Adrenal gland (tissue), 9 donors: ENCODE measurements at regions not wholly inside any gene's neighbourhood (a gene's known extent, or its start where the extent isn't known, plus 50 kb on each side); places are given as distances from the start of the nearest gene placed in this dataset.
"Not testable (repeated sequence)": the region's sequence is repeated elsewhere in the genome, so short reads cannot be mapped to it uniquely, and the experiment has no call there.

Experiments
- DNase-seq, 7 donors: peaks; one replicate each; pipeline ENCODE4 v3.0.0-alpha.2; 2019 to 2020
- H3K27ac ChIP-seq, 5 donors: fragments of 200-600 bp; sonication (generic) in 4 of 5; 1 replicate in 3 of 5; 2 replicates in 2 of 5; pipeline versions ENCODE4 v1.5.1 to v1.8.0; 2016 to 2020; ENCODE audit warnings: mild to moderate bottlenecking in 1 of 5
- H3K27me3 ChIP-seq: fragments of 200-600 bp; 2 replicates; pipeline ENCODE4 v1.8.0; 2021
- H3K36me3 ChIP-seq, 2 donors: fragments of 200-600 bp; replicated peaks in 1 of 2; 1 replicate in 1 of 2; 2 replicates in 1 of 2; pipeline versions ENCODE4 v1.5.1 to v1.8.0; 2018 to 2022
- H3K4me1 ChIP-seq, 2 donors: fragments of 200-600 bp; replicated peaks in 1 of 2; 1 replicate in 1 of 2; 2 replicates in 1 of 2; pipeline versions ENCODE4 v1.5.1 to v1.8.0; 2018 to 2021
- H3K4me3 ChIP-seq, 4 donors: fragments of 200-600 bp; sonication (generic) in 3 of 4; one replicate each; pipeline ENCODE4 v1.5.1; 2016 to 2018
- H3K9me3 ChIP-seq, 3 donors: fragments of 200-600 bp; sonication (generic) in 1 of 3; replicated peaks in 1 of 3; 1 replicate in 2 of 3; 2 replicates in 1 of 3; pipeline versions ENCODE4 v1.5.1 to v1.8.0; 2016 to 2021
- WGBS, 4 donors: extraction: QIAGEN DNeasy Blood & Tissue Kit in 2 of 4; methylation state at CpG; one replicate each; pipeline versions ENCODE4 v1.1.5 to v1.1.7; 2013 to 2017; 5-methylcytosine and 5-hydroxymethylcytosine counted together
- intact Hi-C, 2 donors: fragments of 100-400 bp; cut with DNase I; formaldehyde crosslinking; loops; one replicate each; pipeline versions ENCODE4 v1.14.1 to v1.15.0; 2022 to 2023
- donor health status: healthy with polysubstance abuse.
- donor health status: Bipolar disorder and iron deficiency.
- donor health status: DM: yes; HTN: yes; CAD: no.
- donor health status: DM: no; HTN: no; CAD: no.
- donor health status: DM: no; HTN: no; CAD: no.

GRCh38 chr1:243074224-243074623 is 180.9 kb downstream of the CEP170 start:
- 77 to 88% (median 84%) methylated on average over 1 of the region's 5 CpGs for WGBS, 4 donors
- H3K36me3 ChIP-seq, H3K27me3 ChIP-seq: not testable (repeated sequence)

GRCh38 chr1:243067056-243067455 is 188.0 kb downstream of the CEP170 start:
- H3K4me3 ChIP-seq, H3K36me3 ChIP-seq, H3K27me3 ChIP-seq, H3K4me1 ChIP-seq, H3K27ac ChIP-seq, intact Hi-C loops, DNase-seq, H3K9me3 ChIP-seq: not testable (repeated sequence)
- 80 to 100% (median 89%) methylated on average over 1 to 6 of the region's 7 CpGs for WGBS, 4 donors

More at GRCh38 chr1:243074224-243074623, 180.9 kb downstream of the CEP170 start:
- H3K4me3 ChIP-seq, H3K27ac ChIP-seq, DNase-seq, H3K9me3 ChIP-seq, intact Hi-C loops, H3K4me1 ChIP-seq: not testable (repeated sequence)

DNA sequence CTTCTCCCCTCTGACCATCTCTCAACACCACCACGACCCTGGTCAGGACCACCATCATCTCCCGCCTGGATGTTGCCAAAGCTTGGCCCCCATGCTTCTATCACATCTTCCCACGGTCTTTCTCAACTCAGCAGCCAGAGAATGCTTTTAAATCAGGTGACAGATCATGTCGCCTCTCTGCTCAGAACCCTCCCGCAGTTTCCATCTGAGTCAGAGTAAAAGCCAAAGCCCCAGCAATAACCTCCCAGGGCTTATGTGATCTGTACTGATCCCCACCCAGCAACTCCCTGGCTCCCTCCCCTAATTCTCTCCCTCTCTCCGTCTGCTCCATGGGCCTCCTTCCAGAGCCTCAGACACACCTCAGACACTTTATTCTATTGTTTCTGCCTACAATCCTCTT is 193.1 kb downstream of the CEP170 start:
- H3K27ac ChIP-seq = not testable (repeated sequence)

GRCh38 chr1:243055510-243055909 is 199.6 kb downstream of the CEP170 start:
- H3K4me3 ChIP-seq, H3K36me3 ChIP-seq, H3K9me3 ChIP-seq, H3K27ac ChIP-seq, H3K27me3 ChIP-seq, DNase-seq, H3K4me1 ChIP-seq, intact Hi-C loops: not testable (repeated sequence)
- 96 to 98% (median 97%) methylated on average over 21 to 22 of the region's 22 CpGs for WGBS, 4 donors

More for the DNA sequence above, 193.1 kb downstream of the CEP170 start:
- intact Hi-C loops, DNase-seq, H3K36me3 ChIP-seq, H3K27me3 ChIP-seq, H3K4me1 ChIP-seq, H3K4me3 ChIP-seq, H3K9me3 ChIP-seq: not testable (repeated sequence)
- WGBS, 4 donors = 49 to 82% (median 67%) methylated on average over 3 to 4 of the region's 6 CpGs

DNA sequence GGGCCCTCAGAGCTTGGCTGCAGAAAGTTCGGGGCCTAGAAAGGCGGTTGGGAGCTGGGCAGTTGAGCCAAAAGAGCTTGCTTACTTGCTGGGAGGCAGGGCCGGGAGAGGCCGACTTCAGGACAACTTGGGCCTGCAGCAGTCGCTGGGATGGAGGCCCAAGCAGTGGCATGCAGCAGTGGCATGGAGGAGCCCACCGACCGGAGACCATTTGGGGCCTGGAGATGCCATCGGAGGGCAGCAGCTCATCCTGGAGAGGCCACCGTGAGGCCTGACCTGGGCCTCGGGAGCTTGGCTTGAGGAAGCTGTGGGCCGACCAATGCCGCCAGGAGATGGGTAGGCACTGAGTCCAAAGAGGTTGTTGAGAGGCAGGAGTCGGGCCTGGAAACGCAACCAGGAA is 200.0 kb downstream of the CEP170 start:
- DNase-seq, H3K4me1 ChIP-seq, H3K27me3 ChIP-seq, H3K27ac ChIP-seq, intact Hi-C loops, H3K9me3 ChIP-seq, H3K4me3 ChIP-seq, H3K36me3 ChIP-seq: not testable (repeated sequence)
- 88 to 100% (median 97%) methylated on average over 10 to 14 of the region's 14 CpGs for WGBS, 4 donors

DNA sequence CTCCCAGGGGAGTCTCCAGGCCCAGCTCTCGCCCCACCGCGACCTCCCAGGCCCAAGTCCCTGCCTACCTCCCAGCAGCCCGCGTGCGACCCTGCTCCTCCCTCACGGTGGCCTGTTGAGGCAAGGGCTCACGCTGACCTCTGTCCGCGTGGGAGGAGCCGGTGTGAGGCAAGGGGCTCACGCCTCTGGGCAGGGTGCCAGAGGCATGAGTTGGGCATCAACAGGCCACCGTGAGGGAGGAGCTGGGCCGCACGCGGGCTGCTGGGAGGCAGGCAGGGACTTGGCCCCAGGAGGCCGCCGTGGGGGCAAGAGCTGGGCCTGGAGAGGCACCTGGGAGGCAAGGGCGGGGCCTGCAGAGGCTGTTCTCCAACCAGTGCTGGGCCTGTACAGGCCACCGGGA is 200.4 kb downstream of the CEP170 start:
- H3K36me3 ChIP-seq, H3K27ac ChIP-seq, H3K9me3 ChIP-seq, H3K27me3 ChIP-seq, H3K4me1 ChIP-seq, H3K4me3 ChIP-seq, DNase-seq, intact Hi-C loops: not testable (repeated sequence)
- 95 to 100% (median 95%) methylated on average over 4 to 20 of the region's 20 CpGs for WGBS, 4 donors

GRCh38 chr1:243053048-243053447 is 202.0 kb downstream of the CEP170 start:
- H3K36me3 ChIP-seq, H3K9me3 ChIP-seq, DNase-seq, H3K27me3 ChIP-seq, intact Hi-C loops, H3K4me1 ChIP-seq, H3K4me3 ChIP-seq, H3K27ac ChIP-seq: not testable (repeated sequence)
- 74 to 98% (median 83%) methylated on average over 3 of the region's 7 CpGs for WGBS, 4 donors

GRCh38 chr1:243050613-243051012 is 204.5 kb downstream of the CEP170 start:
- H3K4me3 ChIP-seq, H3K36me3 ChIP-seq, H3K4me1 ChIP-seq, H3K27ac ChIP-seq, intact Hi-C loops, DNase-seq, H3K27me3 ChIP-seq, H3K9me3 ChIP-seq: not testable (repeated sequence)
- WGBS, 4 donors = 88 to 92% (median 92%) methylated on average over 2 to 7 of the region's 9 CpGs; no CpG with 5 or more reads in 1 of the 4 donors

- DNase-seq, H3K9me3 ChIP-seq, H3K36me3 ChIP-seq, H3K27me3 ChIP-seq, H3K4me3 ChIP-seq, H3K4me1 ChIP-seq, intact Hi-C loops, H3K27ac ChIP-seq: not testable (repeated sequence)
- 80 to 87% (median 87%) methylated on average over 2 to 14 of the region's 14 CpGs; no CpG with 5 or more reads in 1 of the 4 donors for WGBS, 4 donors
Measured at GRCh38 chr1:243049716-243050115, 205.4 kb downstream of the CEP170 start.

GRCh38 chr1:243021365-243021764 is 233.7 kb downstream of the CEP170 start:
- H3K27me3 ChIP-seq, H3K36me3 ChIP-seq, H3K27ac ChIP-seq, DNase-seq, H3K9me3 ChIP-seq, H3K4me1 ChIP-seq, intact Hi-C loops, H3K4me3 ChIP-seq: not testable (repeated sequence)
- WGBS, 4 donors = 45 to 51% (median 48%) methylated on average over 4 of the region's 4 CpGs

DNA sequence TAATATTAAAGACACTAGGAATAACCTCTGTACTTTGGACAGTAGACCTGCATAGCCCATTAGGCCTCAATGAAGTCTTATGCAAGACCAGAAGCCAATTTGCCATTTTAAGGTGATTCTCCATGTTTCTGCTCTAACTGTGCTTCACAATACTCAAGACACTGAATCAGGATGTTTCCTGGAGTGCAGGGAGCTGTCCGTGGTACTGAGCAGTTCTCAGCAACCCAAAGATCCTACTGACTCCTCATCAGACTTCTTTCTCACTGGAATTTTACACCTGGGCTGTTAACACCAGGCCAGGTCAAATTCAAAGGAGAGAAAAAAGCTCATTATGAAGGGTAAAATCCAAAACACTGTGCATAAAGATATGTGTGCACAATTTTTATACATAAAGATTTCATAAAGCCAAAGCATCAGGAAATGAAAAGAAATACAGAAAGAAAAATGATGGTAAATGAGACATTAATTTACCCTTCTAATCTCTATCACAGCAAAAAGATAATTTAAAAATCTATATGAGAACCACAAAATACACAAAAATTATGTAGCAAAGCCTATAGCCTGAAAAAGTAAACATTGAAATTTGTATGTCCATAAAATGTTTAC is 235.9 kb downstream of the CEP170 start:
- H3K36me3 ChIP-seq, H3K9me3 ChIP-seq, H3K4me3 ChIP-seq, H3K27me3 ChIP-seq, H3K27ac ChIP-seq, H3K4me1 ChIP-seq, intact Hi-C loops: not testable (repeated sequence)
- peak; percentile 58 to 71 (median 65) for DNase-seq
- 0 to 7% (median 1%) methylated on average over 1 of the region's 1 CpG for WGBS, 4 donors
